ENCODE measurements at regions not wholly inside any gene's neighbourhood (a gene's known extent, or its start where the extent isn't known, plus 50 kb on each side); places are given as distances from the start of the nearest gene placed in this dataset.
"Not testable (repeated sequence)": the region's sequence is repeated elsewhere in the genome, so short reads cannot be mapped to it uniquely, and the experiment has no call there.

DNA sequence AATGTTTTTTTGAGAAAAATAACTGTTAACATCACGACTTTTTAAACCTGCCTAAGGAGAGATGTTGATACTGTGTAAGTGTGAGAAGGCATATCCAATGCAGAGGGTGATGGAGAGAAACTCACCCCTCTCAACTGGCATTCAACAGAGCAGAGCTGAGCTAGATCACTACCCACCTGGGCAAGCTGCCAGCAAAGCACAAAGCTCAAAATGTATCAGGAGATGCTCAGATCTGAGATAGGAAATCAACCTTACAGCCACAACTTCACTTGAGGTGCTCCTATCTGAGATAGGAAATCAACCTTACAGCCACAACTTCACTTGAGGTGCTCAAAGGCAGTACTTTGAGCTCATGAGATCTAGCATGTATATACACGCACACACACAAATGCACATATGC is 151.5 kb upstream of the PDE1C start:
- TF ChIP-seq CTCF (IDR thresholded peaks at IDR 0.05), result no peak
- 73 to 78% methylated on average over 2 of the region's 2 CpGs for WGBS, 2 donors
- intact Hi-C loops (cut with DNase I), result no loop called here
- Histone ChIP-seq H3K4me3 (no peak overlapping the region), H3K36me3 (no peaks in the 10 kb centered on the region), H3K27ac (no peak overlapping the region), H3K27me3 (peaks cover 0 to 6% (median 0%) of the 10 kb centered on the region in 7 donors), H3K9me3 (no peaks in the 10 kb centered on the region), H3K4me1 (peaks cover 0 to 5% (median 0%) of the 10 kb centered on the region in 9 donors)
- ATAC-seq (no peak), DNase-seq (no peak)

GRCh38 chr7:32221056-32221455 is 150.8 kb upstream of the PDE1C start:
- Histone ChIP-seq H3K36me3 (no peaks in the 10 kb centered on the region), H3K4me3 (no peak overlapping the region), H3K27ac (no peak overlapping the region), H3K27me3 (peaks cover 0 to 6% (median 0%) of the 10 kb centered on the region in 7 donors), H3K4me1 (peaks cover 0 to 5% (median 0%) of the 10 kb centered on the region in 9 donors), H3K9me3 (no peaks in the 10 kb centered on the region)
- DNase-seq (no peak), ATAC-seq (no peak)
- TF ChIP-seq CTCF (IDR thresholded peaks at IDR 0.05), result no peak
- intact Hi-C loops (cut with DNase I), result no loop called here
- WGBS, 2 donors, result 90 to 93% methylated on average over 2 of the region's 2 CpGs

DNA sequence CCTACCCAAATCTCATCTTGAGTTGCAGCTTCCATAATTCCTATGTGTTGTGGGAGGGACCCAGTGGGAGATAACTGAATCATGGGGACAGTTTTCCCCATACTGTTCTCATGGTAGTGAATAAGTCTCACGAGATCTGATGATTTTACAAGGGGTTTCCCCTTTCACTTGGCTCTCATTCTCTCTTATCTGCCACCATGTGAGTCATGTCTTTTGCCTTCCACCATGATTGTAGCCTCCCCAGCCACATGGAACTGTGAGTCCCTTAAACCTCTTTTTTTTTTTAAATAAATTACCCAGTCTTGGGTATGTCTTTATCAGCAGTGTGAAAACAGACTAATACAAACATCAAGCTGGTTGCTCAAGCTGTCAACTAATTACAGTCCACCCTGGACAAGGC is 149.6 kb upstream of the PDE1C start:
- 37 to 38% methylated on average over 1 of the region's 1 CpG for WGBS, 2 donors
- H3K4me3 ChIP-seq, DNase-seq, H3K27me3 ChIP-seq, ATAC-seq, H3K27ac ChIP-seq, H3K9me3 ChIP-seq, H3K4me1 ChIP-seq, H3K36me3 ChIP-seq: not testable (repeated sequence)
- intact Hi-C loops (cut with DNase I), result loop anchor here in 3 of 10 donors (5.0 to 10.0 kb wide), 3 partner anchors 125 to 257 kb away; no protein-coding TSS in a partner anchor

DNA sequence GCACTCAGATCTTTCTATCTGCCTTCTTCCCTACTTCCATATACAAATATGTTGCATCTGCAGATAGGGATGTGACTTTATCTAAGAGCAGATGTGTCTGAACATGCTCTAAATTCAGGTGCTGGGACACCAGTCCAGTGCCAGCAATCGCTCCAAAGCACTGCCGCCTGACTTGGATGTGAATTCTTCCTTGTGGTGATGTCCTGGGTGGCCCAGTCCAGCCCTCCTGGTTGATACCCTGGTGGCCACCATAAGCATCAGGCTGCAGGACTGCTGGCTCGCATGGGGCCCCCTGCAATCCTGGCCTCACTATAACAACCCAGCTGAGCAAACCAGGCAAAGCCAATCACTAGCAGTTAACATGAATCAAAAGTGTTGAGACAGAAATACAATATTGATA is 149.2 kb upstream of the PDE1C start:
- ATAC-seq (no peak), DNase-seq (no peak)
- no peaks in the 10 kb centered on the region for H3K36me3 ChIP-seq
- no peak overlapping the region for H3K4me3 ChIP-seq
- peaks cover 0 to 5% (median 0%) of the 10 kb centered on the region in 9 donors for H3K4me1 ChIP-seq
- H3K27me3 ChIP-seq, result peaks cover 0 to 9% (median 0%) of the 10 kb centered on the region in 7 donors
- H3K9me3 ChIP-seq, result no peaks in the 10 kb centered on the region
- WGBS, 2 donors, result 86 to 90% methylated on average over 3 of the region's 3 CpGs
- intact Hi-C loops (cut with DNase I), result loop anchor here in 3 of 10 donors (5.0 to 10.0 kb wide), 3 partner anchors 125 to 258 kb away; no protein-coding TSS in a partner anchor
- TF ChIP-seq CTCF (IDR thresholded peaks at IDR 0.05), result no peak
- no peak overlapping the region for H3K27ac ChIP-seq

DNA sequence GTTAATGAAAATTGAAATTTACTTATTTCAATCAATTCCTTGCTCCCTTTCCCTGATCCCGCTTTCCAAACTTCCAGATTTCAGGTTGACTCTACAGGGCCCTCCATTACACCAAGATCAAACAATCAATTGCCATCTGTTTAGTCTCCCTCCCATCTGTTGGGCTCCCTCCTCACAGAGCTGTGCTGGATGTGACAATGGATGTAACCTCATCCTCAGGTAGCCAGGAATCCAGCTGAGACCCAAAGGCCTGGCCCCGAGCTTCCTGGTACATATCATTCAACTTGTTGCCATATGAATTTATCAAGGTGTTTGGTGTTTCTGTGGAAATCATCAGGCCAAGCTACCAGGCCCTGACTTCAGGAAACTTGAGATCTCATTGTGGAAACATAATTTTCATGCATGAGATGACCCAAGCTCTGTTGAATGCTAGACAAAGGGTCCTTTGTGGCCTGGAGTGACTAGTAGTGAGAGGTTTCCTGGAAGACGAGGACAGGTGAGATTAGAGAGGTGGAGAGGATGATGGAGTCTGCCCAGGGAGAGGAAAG is 148.6 kb upstream of the PDE1C start:
- Histone ChIP-seq H3K36me3 (no peaks in the 10 kb centered on the region), H3K27ac (no peak overlapping the region), H3K9me3 (no peaks in the 10 kb centered on the region), H3K4me3 (no peak overlapping the region), H3K27me3 (peaks cover 0 to 9% (median 0%) of the 10 kb centered on the region in 7 donors), H3K4me1 (peaks cover 0 to 5% (median 0%) of the 10 kb centered on the region in 9 donors)
- ATAC-seq (no peak), DNase-seq (no peak)
- WGBS, 2 donors, result 51 to 85% methylated on average over 3 of the region's 3 CpGs
- intact Hi-C loops (cut with DNase I), result loop anchor here in 3 of 10 donors (5.0 to 10.0 kb wide), 3 partner anchors 126 to 258 kb away; no protein-coding TSS in a partner anchor
- no peak for TF ChIP-seq CTCF (IDR thresholded peaks at IDR 0.05)
